SJSA1 (cell line): ENCODE measurements at regions not wholly inside any gene's neighbourhood (a gene's known extent, or its start where the extent isn't known, plus 50 kb on each side); places are given as distances from the start of the nearest gene placed in this dataset.
"Not testable (repeated sequence)": the region's sequence is repeated elsewhere in the genome, so short reads cannot be mapped to it uniquely, and the experiment has no call there.

ENCODE experiments used
- DNase-seq, 2 experiments: peaks; one replicate each; pipeline ENCODE4 v3.0.0-alpha.2; 2015 to 2020; ENCODE audit warnings: low spot score in 2 of 2, low read depth in 1 of 2
- H3K27ac ChIP-seq: fragments of 250-450 bp; sonication (Bioruptor Pico); 2 replicates; pipeline ENCODE4 v1.5.1; 2020; ENCODE audit warnings: mild to moderate bottlenecking, moderate library complexity
- H3K27me3 ChIP-seq: fragments of 250-450 bp; sonication (Bioruptor Pico); replicated peaks from 2 replicates; pipeline ENCODE4 v1.5.1; 2020; ENCODE audit warnings: mild to moderate bottlenecking, moderate library complexity
- H3K36me3 ChIP-seq: fragments of 250-450 bp; sonication (Bioruptor Pico); 2 replicates; pipeline ENCODE4 v1.5.1; 2020; ENCODE audit warnings: mild to moderate bottlenecking
- H3K4me1 ChIP-seq: fragments of 250-450 bp; sonication (Bioruptor Pico); replicated peaks from 2 replicates; pipeline ENCODE4 v1.6.1; 2021; ENCODE audit warnings: mild to moderate bottlenecking
- H3K4me3 ChIP-seq: fragments of 250-450 bp; sonication (Bioruptor Pico); 2 replicates; pipeline ENCODE4 v1.5.1; 2020; ENCODE audit warnings: mild to moderate bottlenecking
- H3K9me3 ChIP-seq: fragments of 250-450 bp; sonication (Bioruptor Pico); replicated peaks from 2 replicates; pipeline ENCODE4 v1.5.1; 2020; ENCODE audit warnings: mild to moderate bottlenecking

GRCh38 chr5:107023732-107024131, 647.0 kb downstream of the EFNA5 start:
- no peak overlapping the region for H3K27ac ChIP-seq
- H3K4me3 ChIP-seq = no peak overlapping the region
- no peak for DNase-seq
- no peaks in the 10 kb centered on the region for H3K9me3 ChIP-seq
- H3K4me1 ChIP-seq = no peaks in the 10 kb centered on the region
- H3K27me3 ChIP-seq = no peaks in the 10 kb centered on the region
- no peaks in the 10 kb centered on the region for H3K36me3 ChIP-seq

GRCh38 chr5:107021575-107021974, 649.2 kb downstream of the EFNA5 start:
- DNase-seq = no peak
- no peaks in the 10 kb centered on the region for H3K9me3 ChIP-seq
- H3K36me3 ChIP-seq = no peaks in the 10 kb centered on the region
- H3K27me3 ChIP-seq = no peaks in the 10 kb centered on the region
- H3K4me3 ChIP-seq = no peak overlapping the region
- no peak overlapping the region for H3K27ac ChIP-seq
- H3K4me1 ChIP-seq = no peaks in the 10 kb centered on the region

GRCh38 chr5:107020626-107021025, 650.1 kb downstream of the EFNA5 start:
- no peak for DNase-seq
- no peak overlapping the region for H3K27ac ChIP-seq
- H3K36me3 ChIP-seq = no peaks in the 10 kb centered on the region
- no peaks in the 10 kb centered on the region for H3K4me1 ChIP-seq
- H3K27me3 ChIP-seq = no peaks in the 10 kb centered on the region
- H3K4me3 ChIP-seq = no peak overlapping the region
- H3K9me3 ChIP-seq = no peaks in the 10 kb centered on the region

- DNase-seq = no peak
- H3K27me3 ChIP-seq = no peaks in the 10 kb centered on the region
- no peak overlapping the region for H3K4me3 ChIP-seq
- H3K36me3 ChIP-seq = no peaks in the 10 kb centered on the region
- no peak overlapping the region for H3K27ac ChIP-seq
- H3K4me1 ChIP-seq = no peaks in the 10 kb centered on the region
- no peaks in the 10 kb centered on the region for H3K9me3 ChIP-seq
Measured at GRCh38 chr5:107017616-107018015, 653.1 kb downstream of the EFNA5 start.

GRCh38 chr5:107012371-107012770, 658.4 kb downstream of the EFNA5 start:
- Histone ChIP-seq H3K4me1 (no peaks in the 10 kb centered on the region), H3K4me3 (no peak overlapping the region), H3K27ac (no peak overlapping the region), H3K9me3 (no peaks in the 10 kb centered on the region), H3K27me3 (no peaks in the 10 kb centered on the region), H3K36me3 (no peaks in the 10 kb centered on the region)
- DNase-seq = no peak

- no peak overlapping the region for H3K27ac ChIP-seq
- DNase-seq = no peak
- no peak overlapping the region for H3K4me3 ChIP-seq
- H3K27me3 ChIP-seq = no peaks in the 10 kb centered on the region
- no peaks in the 10 kb centered on the region for H3K36me3 ChIP-seq
- H3K9me3 ChIP-seq = no peaks in the 10 kb centered on the region
- no peaks in the 10 kb centered on the region for H3K4me1 ChIP-seq
Measured at GRCh38 chr5:107011605-107012004, 659.1 kb downstream of the EFNA5 start.

- H3K4me1 ChIP-seq = no peaks in the 10 kb centered on the region
- no peak for DNase-seq
- H3K4me3 ChIP-seq = no peak overlapping the region
- no peak overlapping the region for H3K27ac ChIP-seq
- H3K27me3 ChIP-seq = no peaks in the 10 kb centered on the region
- H3K9me3 ChIP-seq = no peaks in the 10 kb centered on the region
- H3K36me3 ChIP-seq = no peaks in the 10 kb centered on the region
Measured at GRCh38 chr5:107010060-107010459, 660.7 kb downstream of the EFNA5 start.

- H3K27me3 ChIP-seq = no peaks in the 10 kb centered on the region; the same call in 1 of the 2 replicates
Measured at GRCh38 chr5:107005653-107006052, 665.1 kb downstream of the EFNA5 start.

GRCh38 chr5:107005161-107005560, 665.6 kb downstream of the EFNA5 start:
- no peak overlapping the region for H3K27ac ChIP-seq
- H3K4me3 ChIP-seq = no peak overlapping the region
- no peaks in the 10 kb centered on the region; the same call in 1 of the 2 replicates for H3K27me3 ChIP-seq
- DNase-seq = no peak
- H3K4me1 ChIP-seq = no peaks in the 10 kb centered on the region
- no peaks in the 10 kb centered on the region for H3K36me3 ChIP-seq
- no peaks in the 10 kb centered on the region for H3K9me3 ChIP-seq

More at GRCh38 chr5:107005653-107006052, 665.1 kb downstream of the EFNA5 start:
- no peak for DNase-seq
- Histone ChIP-seq H3K4me3 (no peak overlapping the region), H3K9me3 (no peaks in the 10 kb centered on the region), H3K27ac (no peak overlapping the region), H3K36me3 (no peaks in the 10 kb centered on the region), H3K4me1 (no peaks in the 10 kb centered on the region)

- Histone ChIP-seq H3K36me3 (no peaks in the 10 kb centered on the region), H3K27ac (no peak overlapping the region), H3K4me1 (no peaks in the 10 kb centered on the region), H3K27me3 (no peaks in the 10 kb centered on the region; the same call in 1 of the 2 replicates), H3K4me3 (no peak overlapping the region), H3K9me3 (no peaks in the 10 kb centered on the region)
- DNase-seq = no peak
Measured at GRCh38 chr5:107002115-107002514, 668.6 kb downstream of the EFNA5 start.

- DNase-seq, H3K27me3 ChIP-seq, H3K27ac ChIP-seq, H3K9me3 ChIP-seq, H3K4me1 ChIP-seq, H3K4me3 ChIP-seq, H3K36me3 ChIP-seq: not testable (repeated sequence)
Measured at GRCh38 chr5:106999506-106999905, 671.2 kb downstream of the EFNA5 start.

GRCh38 chr5:106986006-106986405, 684.7 kb downstream of the EFNA5 start:
- Histone ChIP-seq H3K4me1 (no peaks in the 10 kb centered on the region), H3K27ac (no peak overlapping the region), H3K9me3 (no peaks in the 10 kb centered on the region), H3K4me3 (no peak overlapping the region), H3K27me3 (no peaks in the 10 kb centered on the region), H3K36me3 (no peaks in the 10 kb centered on the region)
- DNase-seq = no peak

- Histone ChIP-seq H3K4me3 (no peak overlapping the region), H3K27ac (no peak overlapping the region), H3K27me3 (no peaks in the 10 kb centered on the region), H3K4me1 (no peaks in the 10 kb centered on the region), H3K36me3 (no peaks in the 10 kb centered on the region), H3K9me3 (no peaks in the 10 kb centered on the region)
- DNase-seq = no peak
Measured at GRCh38 chr5:106985174-106985573, 685.6 kb downstream of the EFNA5 start.

GRCh38 chr5:106979178-106979577, 691.6 kb downstream of the EFNA5 start:
- not testable (repeated sequence) for H3K27ac ChIP-seq, H3K4me3 ChIP-seq, DNase-seq, H3K36me3 ChIP-seq, H3K27me3 ChIP-seq, H3K9me3 ChIP-seq, H3K4me1 ChIP-seq

GRCh38 chr5:106978582-106979165, 692.1 kb downstream of the EFNA5 start:
- H3K27me3 ChIP-seq, DNase-seq, H3K9me3 ChIP-seq, H3K4me3 ChIP-seq, H3K36me3 ChIP-seq, H3K27ac ChIP-seq, H3K4me1 ChIP-seq: not testable (repeated sequence)
